Sigmoid colon (tissue), 4 donors: ENCODE measurements at regions not wholly inside any gene's neighbourhood (a gene's known extent, or its start where the extent isn't known, plus 50 kb on each side); places are given as distances from the start of the nearest gene placed in this dataset.

Experiments used
- EP300 ChIP-seq, 4 donors: sonication (generic); formaldehyde crosslinking; IDR thresholded peaks; one replicate each; pipeline ENCODE4 v1.6.1; 2017; ENCODE audit warnings: antibody characterized with exemption in 4 of 4
- POLR2A ChIP-seq, 2 donors: fragments of 450-650 bp; IDR thresholded peaks; one replicate each; pipeline ENCODE4 v1.6.1; 2016; ENCODE audit warnings: antibody characterized with exemption in 2 of 2, mild to moderate bottlenecking in 2 of 2, moderate library complexity in 2 of 2
- POLR2AphosphoS5 ChIP-seq, 4 donors: sonication (generic); formaldehyde crosslinking; IDR thresholded peaks; one replicate each; pipeline ENCODE4 v1.6.1; 2017; ENCODE audit warnings: antibody characterized with exemption in 4 of 4
- TF ChIP-seq, protein P1 (sequence below), 4 experiments: fragments of 450-650 bp in 3 of 4; fragments of 200-600 bp in 1 of 4; IDR thresholded peaks; one replicate each; pipeline ENCODE4 v1.5.1; 2016 to 2019; ENCODE audit warnings: antibody characterized with exemption in 4 of 4, mild to moderate bottlenecking in 3 of 4, moderate library complexity in 2 of 4

- no peak for TF ChIP-seq POLR2A (IDR thresholded peaks at IDR 0.05)
- TF ChIP-seq, protein P1, sequence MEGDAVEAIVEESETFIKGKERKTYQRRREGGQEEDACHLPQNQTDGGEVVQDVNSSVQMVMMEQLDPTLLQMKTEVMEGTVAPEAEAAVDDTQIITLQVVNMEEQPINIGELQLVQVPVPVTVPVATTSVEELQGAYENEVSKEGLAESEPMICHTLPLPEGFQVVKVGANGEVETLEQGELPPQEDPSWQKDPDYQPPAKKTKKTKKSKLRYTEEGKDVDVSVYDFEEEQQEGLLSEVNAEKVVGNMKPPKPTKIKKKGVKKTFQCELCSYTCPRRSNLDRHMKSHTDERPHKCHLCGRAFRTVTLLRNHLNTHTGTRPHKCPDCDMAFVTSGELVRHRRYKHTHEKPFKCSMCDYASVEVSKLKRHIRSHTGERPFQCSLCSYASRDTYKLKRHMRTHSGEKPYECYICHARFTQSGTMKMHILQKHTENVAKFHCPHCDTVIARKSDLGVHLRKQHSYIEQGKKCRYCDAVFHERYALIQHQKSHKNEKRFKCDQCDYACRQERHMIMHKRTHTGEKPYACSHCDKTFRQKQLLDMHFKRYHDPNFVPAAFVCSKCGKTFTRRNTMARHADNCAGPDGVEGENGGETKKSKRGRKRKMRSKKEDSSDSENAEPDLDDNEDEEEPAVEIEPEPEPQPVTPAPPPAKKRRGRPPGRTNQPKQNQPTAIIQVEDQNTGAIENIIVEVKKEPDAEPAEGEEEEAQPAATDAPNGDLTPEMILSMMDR (IDR thresholded peaks at IDR 0.05): no peak
- peak in 1 of 4 donors; percentile 45 for TF ChIP-seq EP300 (IDR thresholded peaks at IDR 0.05)
- peak in 1 of 4 donors; percentile 54 for TF ChIP-seq POLR2AphosphoS5 (IDR thresholded peaks at IDR 0.05)
These were observed 82.9 kb upstream of the NHS start for GRCh38 chrX:17292111-17292527.
